HCT116 (cell line): ENCODE measurements at regions not wholly inside any gene's neighbourhood (a gene's known extent, or its start where the extent isn't known, plus 50 kb on each side); places are given as distances from the start of the nearest gene placed in this dataset.

Source experiments
- ATAC-seq: fragments of 200-7000 bp; cut with Tn5 transposase; 2 replicates; pipeline ENCODE4 v1.9.1; 2020; ENCODE audit warnings: mild to moderate bottlenecking, moderate library complexity
- BruUV-seq: library from RNA; stranded (reverse); fragments of 400-500 nt; replicated peaks from 2 replicates; lab custom pipeline; 2021; lab: Mats Ljungman, UMichigan
- CTCF ChIA-PET: fragments of 300-600 bp; sonication (Branson Sonifier 250); formaldehyde crosslinking; loops from one replicate; lab custom pipeline; 2021; ENCODE audit warnings: antibody characterized with exemption; lab: Charles Lee
- POLR2A ChIA-PET: fragments of 300-600, 350-600 bp; sonication (Branson Sonifier 250); formaldehyde crosslinking; loops from one replicate; lab custom pipeline; 2021; ENCODE audit warnings: antibody characterized with exemption; lab: Charles Lee
- RAD21 ChIA-PET, 2 experiments: fragments of 300-600 bp; sonication (Branson Sonifier 250); formaldehyde crosslinking; loops; one replicate each; lab custom pipeline; 2023; ENCODE audit warnings: low total read pairs in 2 of 2; ENCODE audit not compliant: uncharacterized antibody in 2 of 2, unreplicated experiment in 2 of 2, low non-redundant PET in 1 of 2; lab: Charles Lee
- DNase-seq: peaks from one replicate; pipeline ENCODE4 v3.0.0-alpha.2; 2010; ENCODE audit warnings: low read depth, low spot score
- H2AFZ ChIP-seq: fragments of 200-600 bp; shearing (Covaris generic), sonication (generic); 2 replicates; pipeline ENCODE4 v1.6.1; 2017; ENCODE audit warnings: low read depth, mixed run types, mixed read lengths, antibody characterized with exemption, low read length; ENCODE audit not compliant: poor library complexity, severe bottlenecking
- H3K27ac ChIP-seq: 2 replicates; pipeline ENCODE4 v1.5.1; 2012; ENCODE audit warnings: low read depth, low read length
- H3K27me3 ChIP-seq: fragments of 200-600 bp; sonication (generic); 2 replicates; pipeline ENCODE4 v1.6.1; 2016; ENCODE audit warnings: mixed run types, low read length, mixed read lengths; ENCODE audit not compliant: insufficient read depth
- H3K36me3 ChIP-seq, 2 experiments: fragments of 200-500 bp in 1 of 2; fragments of 200-600 bp in 1 of 2; sonication (Bioruptor generic) in 1 of 2; sonication (generic) in 1 of 2; 2 replicates each; pipeline versions ENCODE4 v1.5.1 to v1.6.1; 2014 to 2016; ENCODE audit warnings: low read length in 2 of 2, inconsistent platforms in 1 of 2, mixed read lengths in 1 of 2, mixed run types in 1 of 2; ENCODE audit not compliant: insufficient read depth in 2 of 2, control insufficient read depth in 1 of 2
- H3K4me1 ChIP-seq, 2 experiments: fragments of 200-600 bp in 1 of 2; sonication (generic) in 1 of 2; 2 replicates each; pipeline versions ENCODE4 v1.5.1 to v1.6.1; 2012 to 2017; ENCODE audit warnings: low read length in 2 of 2, inconsistent platforms in 1 of 2, mild to moderate bottlenecking in 1 of 2, mixed read lengths in 1 of 2, mixed run types in 1 of 2, moderate library complexity in 1 of 2; ENCODE audit not compliant: insufficient read depth in 2 of 2, control insufficient read depth in 1 of 2
- H3K4me2 ChIP-seq: fragments of 200-600 bp; sonication (generic); 2 replicates; pipeline ENCODE4 v1.6.1; 2017; ENCODE audit warnings: mixed run types, low read length, mixed read lengths
- H3K4me3 ChIP-seq, 2 experiments: fragments of 200-600 bp in 1 of 2; sonication (generic) in 1 of 2; replicated peaks in 1 of 2; 2 replicates each; pipeline ENCODE4 v1.5.1; 2011 to 2016; ENCODE audit warnings: low read length in 2 of 2, control low read depth in 1 of 2, low read depth in 1 of 2, mild to moderate bottlenecking in 1 of 2, mixed read lengths in 1 of 2, mixed run types in 1 of 2
- H3K79me2 ChIP-seq: fragments of 200-600 bp; sonication (generic); 2 replicates; pipeline ENCODE4 v1.6.1; 2017; ENCODE audit warnings: mild to moderate bottlenecking, mixed run types, low read length, moderate library complexity, mixed read lengths; ENCODE audit not compliant: insufficient read depth
- H3K9ac ChIP-seq: fragments of 200-600 bp; sonication (generic); 2 replicates; pipeline ENCODE4 v1.6.1; 2016; ENCODE audit warnings: low read length, mixed read lengths
- H3K9me2 ChIP-seq: fragments of 200-600 bp; sonication (generic), shearing (Covaris generic); 2 replicates; pipeline ENCODE4 v1.6.1; 2017; ENCODE audit warnings: mixed run types, mild to moderate bottlenecking, moderate library complexity; ENCODE audit not compliant: insufficient read depth
- H3K9me3 ChIP-seq, 2 experiments: fragments of 200-500 bp in 1 of 2; fragments of 200-600 bp in 1 of 2; sonication (Bioruptor generic) in 1 of 2; sonication (generic) in 1 of 2; 2 replicates each; pipeline ENCODE4 v1.6.1; 2014 to 2017; ENCODE audit warnings: low read length in 2 of 2, mixed read lengths in 2 of 2, inconsistent platforms in 1 of 2, low read depth in 1 of 2, mild to moderate bottlenecking in 1 of 2, mixed run types in 1 of 2, moderate library complexity in 1 of 2; ENCODE audit not compliant: control insufficient read depth in 1 of 2, insufficient read depth in 1 of 2
- H4K20me1 ChIP-seq: fragments of 200-600 bp; sonication (generic), shearing (Covaris generic); 2 replicates; pipeline ENCODE4 v1.6.1; 2017; ENCODE audit warnings: mixed run types, mild to moderate bottlenecking, moderate library complexity; ENCODE audit not compliant: insufficient read depth
- CBX3 ChIP-seq: IDR thresholded peaks from 2 replicates; pipeline ENCODE4 v1.6.1; 2012; ENCODE audit warnings: low read depth
- CEBPB ChIP-seq: IDR thresholded peaks from 2 replicates; pipeline ENCODE4 v1.6.1; 2012; ENCODE audit warnings: low read depth
- EGR1 ChIP-seq: IDR thresholded peaks from 2 replicates; pipeline ENCODE4 v1.6.1; 2012; ENCODE audit warnings: low read depth
- EZH2phosphoT487 ChIP-seq: fragments of 200-600 bp; IDR thresholded peaks from 2 replicates; pipeline ENCODE4 v1.6.1; 2018; ENCODE audit warnings: antibody characterized with exemption, borderline replicate concordance
- POLR2AphosphoS5 ChIP-seq: IDR thresholded peaks from 2 replicates; pipeline ENCODE4 v1.6.1; 2011; ENCODE audit warnings: mild to moderate bottlenecking, low read depth, low read length, moderate library complexity
- TCF7L2 ChIP-seq: IDR thresholded peaks from 2 replicates; pipeline ENCODE4 v1.7.0; 2011; ENCODE audit warnings: borderline replicate concordance, inconsistent platforms; ENCODE audit not compliant: insufficient read depth, insufficient read length; ENCODE audit errors: extremely low read depth
- YY1 ChIP-seq: IDR thresholded peaks from 2 replicates; pipeline ENCODE4 v1.6.1; 2011; ENCODE audit warnings: low read length, low read depth, moderate library complexity, mild to moderate bottlenecking; ENCODE audit not compliant: insufficient replicate concordance; ENCODE audit errors: extremely low read depth
- ZNF274 ChIP-seq: fragments of 200-500 bp; sonication (Bioruptor generic); IDR thresholded peaks from 2 replicates; pipeline ENCODE4 v1.6.1; 2014; ENCODE audit warnings: mild to moderate bottlenecking, low read depth, low read length, inconsistent platforms
- intact Hi-C: fragments of 100-400 bp; cut with micrococcal nuclease; formaldehyde crosslinking; loops from 2 replicates; pipeline ENCODE4 v1.10.0; 2022
- TF ChIP-seq, protein P1 (sequence below): IDR thresholded peaks from 2 replicates; pipeline ENCODE4 v1.6.1; 2011; ENCODE audit warnings: mild to moderate bottlenecking, low read length, moderate library complexity; ENCODE audit not compliant: insufficient replicate concordance; ENCODE audit errors: extremely low read depth
- TF ChIP-seq, protein P2 (sequence below), 3 experiments: fragments of 200-600 bp in 1 of 3; sonication (generic) in 1 of 3; IDR thresholded peaks in 2 of 3; conservative IDR thresholded peaks in 1 of 3; 2 replicates each; pipeline ENCODE4 v1.5.1; 2012 to 2017; ENCODE audit warnings: low read depth in 2 of 3, low read length in 2 of 3, antibody characterized with exemption in 1 of 3, borderline replicate concordance in 1 of 3, control low read depth in 1 of 3, mild to moderate bottlenecking in 1 of 3, mixed read lengths in 1 of 3, mixed run types in 1 of 3, moderate library complexity in 1 of 3; ENCODE audit not compliant: insufficient read depth in 1 of 3
- TF ChIP-seq, protein P3 (sequence below): IDR thresholded peaks from 2 replicates; pipeline ENCODE4 v1.6.1; 2012; ENCODE audit warnings: low read depth

- ATAC-seq: no peak
- no peaks in the 10 kb centered on the region for H3K36me3 ChIP-seq
- intact Hi-C loops: no loop called here
- H4K20me1 ChIP-seq: no peaks in the 10 kb centered on the region
- no peak overlapping the region for H3K27ac ChIP-seq
- no peak overlapping the region for H3K4me3 ChIP-seq
- no peaks in the 10 kb centered on the region for H3K27me3 ChIP-seq
- TF ChIP-seq, protein P1, sequence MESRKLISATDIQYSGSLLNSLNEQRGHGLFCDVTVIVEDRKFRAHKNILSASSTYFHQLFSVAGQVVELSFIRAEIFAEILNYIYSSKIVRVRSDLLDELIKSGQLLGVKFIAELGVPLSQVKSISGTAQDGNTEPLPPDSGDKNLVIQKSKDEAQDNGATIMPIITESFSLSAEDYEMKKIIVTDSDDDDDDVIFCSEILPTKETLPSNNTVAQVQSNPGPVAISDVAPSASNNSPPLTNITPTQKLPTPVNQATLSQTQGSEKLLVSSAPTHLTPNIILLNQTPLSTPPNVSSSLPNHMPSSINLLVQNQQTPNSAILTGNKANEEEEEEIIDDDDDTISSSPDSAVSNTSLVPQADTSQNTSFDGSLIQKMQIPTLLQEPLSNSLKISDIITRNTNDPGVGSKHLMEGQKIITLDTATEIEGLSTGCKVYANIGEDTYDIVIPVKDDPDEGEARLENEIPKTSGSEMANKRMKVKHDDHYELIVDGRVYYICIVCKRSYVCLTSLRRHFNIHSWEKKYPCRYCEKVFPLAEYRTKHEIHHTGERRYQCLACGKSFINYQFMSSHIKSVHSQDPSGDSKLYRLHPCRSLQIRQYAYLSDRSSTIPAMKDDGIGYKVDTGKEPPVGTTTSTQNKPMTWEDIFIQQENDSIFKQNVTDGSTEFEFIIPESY: no peak
- TF ChIP-seq EGR1: no peak
- TF ChIP-seq POLR2AphosphoS5: no peak
- TF ChIP-seq YY1: no peak
- no peak for TF ChIP-seq TCF7L2
- TF ChIP-seq, all 23 proteins: peak for 0
- CTCF ChIA-PET: no interaction called here
- H3K4me1 ChIP-seq: no peaks in the 10 kb centered on the region
- BruUV-seq: no TSS peak
- H2AFZ ChIP-seq: no peak overlapping the region
- no peak for DNase-seq
- H3K4me2 ChIP-seq: no peak overlapping the region
- H3K9ac ChIP-seq: no peak overlapping the region
- no peaks in the 10 kb centered on the region for H3K9me2 ChIP-seq
- POLR2A ChIA-PET: no interaction called here
- RAD21 ChIA-PET: no interaction called here
- H3K79me2 ChIP-seq: no peaks in the 10 kb centered on the region
- H3K9me3 ChIP-seq: no peaks in the 10 kb centered on the region
Measured at GRCh38 chr2:84057917-84058560, 401.0 kb downstream of the SUCLG1 start.

GRCh38 chr2:84055816-84056215 lies 403.3 kb downstream of the SUCLG1 start:
- Histone ChIP-seq H3K9me2 (no peaks in the 10 kb centered on the region), H2AFZ (no peak overlapping the region), H3K27me3 (no peaks in the 10 kb centered on the region), H4K20me1 (no peaks in the 10 kb centered on the region), H3K9ac (no peak overlapping the region), H3K4me1 (no peaks in the 10 kb centered on the region), H3K27ac (no peak overlapping the region), H3K36me3 (no peaks in the 10 kb centered on the region), H3K4me3 (no peak overlapping the region), H3K9me3 (no peaks in the 10 kb centered on the region), H3K79me2 (no peaks in the 10 kb centered on the region), H3K4me2 (no peak overlapping the region)
- no peak for DNase-seq
- intact Hi-C loops: no loop called here
- no TSS peak for BruUV-seq
- ChIA-PET POLR2A (no interaction called here), CTCF (interaction anchor here (1.2 kb wide), 1 partner anchor 33 kb away, joined by 3 read pairs; no protein-coding TSS in a partner anchor), RAD21 (no interaction called here)
- ATAC-seq: no peak
- no peak for TF ChIP-seq CEBPB
- TF ChIP-seq ZNF274: no peak
- TF ChIP-seq EZH2phosphoT487: no peak
- TF ChIP-seq, protein P2, sequence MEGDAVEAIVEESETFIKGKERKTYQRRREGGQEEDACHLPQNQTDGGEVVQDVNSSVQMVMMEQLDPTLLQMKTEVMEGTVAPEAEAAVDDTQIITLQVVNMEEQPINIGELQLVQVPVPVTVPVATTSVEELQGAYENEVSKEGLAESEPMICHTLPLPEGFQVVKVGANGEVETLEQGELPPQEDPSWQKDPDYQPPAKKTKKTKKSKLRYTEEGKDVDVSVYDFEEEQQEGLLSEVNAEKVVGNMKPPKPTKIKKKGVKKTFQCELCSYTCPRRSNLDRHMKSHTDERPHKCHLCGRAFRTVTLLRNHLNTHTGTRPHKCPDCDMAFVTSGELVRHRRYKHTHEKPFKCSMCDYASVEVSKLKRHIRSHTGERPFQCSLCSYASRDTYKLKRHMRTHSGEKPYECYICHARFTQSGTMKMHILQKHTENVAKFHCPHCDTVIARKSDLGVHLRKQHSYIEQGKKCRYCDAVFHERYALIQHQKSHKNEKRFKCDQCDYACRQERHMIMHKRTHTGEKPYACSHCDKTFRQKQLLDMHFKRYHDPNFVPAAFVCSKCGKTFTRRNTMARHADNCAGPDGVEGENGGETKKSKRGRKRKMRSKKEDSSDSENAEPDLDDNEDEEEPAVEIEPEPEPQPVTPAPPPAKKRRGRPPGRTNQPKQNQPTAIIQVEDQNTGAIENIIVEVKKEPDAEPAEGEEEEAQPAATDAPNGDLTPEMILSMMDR (IDR thresholded peaks at IDR 0.05 in 2 of 3, conservative IDR thresholded peaks at IDR 0.05 in 1 of 3; ENCODE audit: borderline replicate concordance in 1 of 3, insufficient read depth in 1 of 3, low read depth in 2 of 3, low read length in 2 of 3): no peak
- TF ChIP-seq, protein P3, sequence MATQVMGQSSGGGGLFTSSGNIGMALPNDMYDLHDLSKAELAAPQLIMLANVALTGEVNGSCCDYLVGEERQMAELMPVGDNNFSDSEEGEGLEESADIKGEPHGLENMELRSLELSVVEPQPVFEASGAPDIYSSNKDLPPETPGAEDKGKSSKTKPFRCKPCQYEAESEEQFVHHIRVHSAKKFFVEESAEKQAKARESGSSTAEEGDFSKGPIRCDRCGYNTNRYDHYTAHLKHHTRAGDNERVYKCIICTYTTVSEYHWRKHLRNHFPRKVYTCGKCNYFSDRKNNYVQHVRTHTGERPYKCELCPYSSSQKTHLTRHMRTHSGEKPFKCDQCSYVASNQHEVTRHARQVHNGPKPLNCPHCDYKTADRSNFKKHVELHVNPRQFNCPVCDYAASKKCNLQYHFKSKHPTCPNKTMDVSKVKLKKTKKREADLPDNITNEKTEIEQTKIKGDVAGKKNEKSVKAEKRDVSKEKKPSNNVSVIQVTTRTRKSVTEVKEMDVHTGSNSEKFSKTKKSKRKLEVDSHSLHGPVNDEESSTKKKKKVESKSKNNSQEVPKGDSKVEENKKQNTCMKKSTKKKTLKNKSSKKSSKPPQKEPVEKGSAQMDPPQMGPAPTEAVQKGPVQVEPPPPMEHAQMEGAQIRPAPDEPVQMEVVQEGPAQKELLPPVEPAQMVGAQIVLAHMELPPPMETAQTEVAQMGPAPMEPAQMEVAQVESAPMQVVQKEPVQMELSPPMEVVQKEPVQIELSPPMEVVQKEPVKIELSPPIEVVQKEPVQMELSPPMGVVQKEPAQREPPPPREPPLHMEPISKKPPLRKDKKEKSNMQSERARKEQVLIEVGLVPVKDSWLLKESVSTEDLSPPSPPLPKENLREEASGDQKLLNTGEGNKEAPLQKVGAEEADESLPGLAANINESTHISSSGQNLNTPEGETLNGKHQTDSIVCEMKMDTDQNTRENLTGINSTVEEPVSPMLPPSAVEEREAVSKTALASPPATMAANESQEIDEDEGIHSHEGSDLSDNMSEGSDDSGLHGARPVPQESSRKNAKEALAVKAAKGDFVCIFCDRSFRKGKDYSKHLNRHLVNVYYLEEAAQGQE: no peak
- TF ChIP-seq CBX3: no peak
